Body of pancreas (tissue), 4 donors: ENCODE measurements at regions not wholly inside any gene's neighbourhood (a gene's known extent, or its start where the extent isn't known, plus 50 kb on each side); places are given as distances from the start of the nearest gene placed in this dataset.

Experiments used
- POLR2A ChIP-seq, 3 donors: fragments of 450-650 bp; IDR thresholded peaks; one replicate each; pipeline ENCODE4 v1.6.1; 2016; ENCODE audit warnings: antibody characterized with exemption in 3 of 3, mild to moderate bottlenecking in 2 of 3
- TF ChIP-seq, protein P1 (sequence below), 7 experiments: fragments of 450-650 bp in 4 of 7; fragments of 200-600 bp in 3 of 7; sonication (generic) in 3 of 7; IDR thresholded peaks; one replicate each; pipeline ENCODE4 v1.5.1; 2016 to 2019; ENCODE audit warnings: antibody characterized with exemption in 7 of 7

DNA sequence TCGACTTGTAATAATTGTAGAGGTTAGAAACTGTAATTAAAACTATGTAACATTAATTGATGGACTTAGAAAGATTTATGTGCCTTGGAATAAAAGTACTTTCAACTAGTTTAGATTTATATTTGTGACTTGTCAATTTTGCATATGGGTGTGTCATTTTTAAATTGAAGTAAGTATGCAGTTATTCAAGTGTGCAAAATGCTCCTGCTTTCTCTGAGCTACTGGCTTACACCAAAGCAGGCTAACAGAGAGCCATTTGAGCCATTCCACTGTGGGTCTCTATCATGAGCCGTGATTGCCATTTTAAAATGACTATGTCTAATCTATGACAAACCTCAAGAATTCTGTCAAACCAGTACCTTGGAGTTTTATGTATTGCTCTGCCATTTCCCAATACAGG, 345.0 kb upstream of the MDFIC2 start:
- TF ChIP-seq, protein P1, sequence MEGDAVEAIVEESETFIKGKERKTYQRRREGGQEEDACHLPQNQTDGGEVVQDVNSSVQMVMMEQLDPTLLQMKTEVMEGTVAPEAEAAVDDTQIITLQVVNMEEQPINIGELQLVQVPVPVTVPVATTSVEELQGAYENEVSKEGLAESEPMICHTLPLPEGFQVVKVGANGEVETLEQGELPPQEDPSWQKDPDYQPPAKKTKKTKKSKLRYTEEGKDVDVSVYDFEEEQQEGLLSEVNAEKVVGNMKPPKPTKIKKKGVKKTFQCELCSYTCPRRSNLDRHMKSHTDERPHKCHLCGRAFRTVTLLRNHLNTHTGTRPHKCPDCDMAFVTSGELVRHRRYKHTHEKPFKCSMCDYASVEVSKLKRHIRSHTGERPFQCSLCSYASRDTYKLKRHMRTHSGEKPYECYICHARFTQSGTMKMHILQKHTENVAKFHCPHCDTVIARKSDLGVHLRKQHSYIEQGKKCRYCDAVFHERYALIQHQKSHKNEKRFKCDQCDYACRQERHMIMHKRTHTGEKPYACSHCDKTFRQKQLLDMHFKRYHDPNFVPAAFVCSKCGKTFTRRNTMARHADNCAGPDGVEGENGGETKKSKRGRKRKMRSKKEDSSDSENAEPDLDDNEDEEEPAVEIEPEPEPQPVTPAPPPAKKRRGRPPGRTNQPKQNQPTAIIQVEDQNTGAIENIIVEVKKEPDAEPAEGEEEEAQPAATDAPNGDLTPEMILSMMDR (IDR thresholded peaks at IDR 0.05), result no peak
- TF ChIP-seq POLR2A (IDR thresholded peaks at IDR 0.05), result no peak
